LNCAP (cell line): ENCODE measurements at regions not wholly inside any gene's neighbourhood (a gene's known extent, or its start where the extent isn't known, plus 50 kb on each side); places are given as distances from the start of the nearest gene placed in this dataset.

Experiments
- CTCF ChIP-seq: fragments of 450-650 bp; IDR thresholded peaks from 2 replicates; pipeline ENCODE4 v1.5.1; 2017; ENCODE audit warnings: mild to moderate bottlenecking

GRCh38 chr18:39296293-39296888 is 1730.8 kb upstream of the CELF4 start:
- TF ChIP-seq CTCF = no peak

GRCh38 chr18:39276764-39277163 is 1711.2 kb upstream of the CELF4 start:
- no peak for TF ChIP-seq CTCF

GRCh38 chr18:39274535-39274934 is 1708.9 kb upstream of the CELF4 start:
- no peak for TF ChIP-seq CTCF

- no peak for TF ChIP-seq CTCF
Measured at GRCh38 chr18:39272230-39272629, 1706.6 kb upstream of the CELF4 start.

- no peak for TF ChIP-seq CTCF
Measured at GRCh38 chr18:39271654-39272053, 1706.1 kb upstream of the CELF4 start.

GRCh38 chr18:39260565-39260964 is 1695.0 kb upstream of the CELF4 start:
- TF ChIP-seq CTCF = no peak

GRCh38 chr18:39259736-39260135 is 1694.1 kb upstream of the CELF4 start:
- TF ChIP-seq CTCF = no peak

- TF ChIP-seq CTCF = no peak
Measured at GRCh38 chr18:39244242-39244641, 1678.6 kb upstream of the CELF4 start.
